ENCODE measurements at regions not wholly inside any gene's neighbourhood (a gene's known extent, or its start where the extent isn't known, plus 50 kb on each side); places are given as distances from the start of the nearest gene placed in this dataset.

- Histone ChIP-seq H3K9me2 (ENCODE audit: insufficient read depth) (no peaks in the 10 kb centered on the region), H3K9me3 (ENCODE audit: low read depth) (no peaks in the 10 kb centered on the region)
Observed at GRCh38 chr11:70569618-70569890, 171.2 kb downstream of the CTTN start.

GRCh38 chr11:70569996-70570692 lies 171.8 kb downstream of the CTTN start:
- TF ChIP-seq EZH2phosphoT487 (IDR thresholded peaks at IDR 0.05; ENCODE audit: insufficient read depth, low read depth) (no peak), EZH2 (IDR thresholded peaks at IDR 0.05; ENCODE audit: insufficient read depth, poor library complexity, severe bottlenecking) (no peak)
- no peak overlapping the region for H2AFZ ChIP-seq
- H3K9me3 ChIP-seq (ENCODE audit: low read depth): no peaks in the 10 kb centered on the region
- no peaks in the 10 kb centered on the region for H3K9me2 ChIP-seq (ENCODE audit: insufficient read depth)
- 0 out of 2 replicates have a peak, but pooled peaks cover 10% of the 10 kb centered on the region for H3K4me1 ChIP-seq (ENCODE audit: insufficient read depth)
- H3K27ac ChIP-seq: no peak overlapping the region
- H3K36me3 ChIP-seq (ENCODE audit: low read depth): no peaks in the 10 kb centered on the region
- H3K4me3 ChIP-seq: no peak overlapping the region
- in situ Hi-C loops (cut with MboI): no loop called here
- H3K9ac ChIP-seq: no peak overlapping the region
- no peaks in the 10 kb centered on the region for H3K79me2 ChIP-seq (ENCODE audit: insufficient read depth)
- DNase-seq: no peak
- no peaks in the 10 kb centered on the region for H3K27me3 ChIP-seq (replicated peaks; ENCODE audit: insufficient read depth)
- WGBS, 2 experiments (ENCODE audit: low coverage in 1 of 2, low lambda C conversion rate in 2 of 2, missing lambda C conversion rate in 2 of 2): 80 to 86% methylated on average over 19 of the region's 19 CpGs
- H4K20me1 ChIP-seq (ENCODE audit: insufficient read depth): no peaks in the 10 kb centered on the region
- H3K4me2 ChIP-seq (ENCODE audit: unreplicated experiment): no peak overlapping the region
- peaks cover 9% of the 10 kb centered on the region; the same call in 1 of the 2 replicates for H3F3A ChIP-seq (ENCODE audit: insufficient read depth)

More at GRCh38 chr11:70569618-70569890, 171.2 kb downstream of the CTTN start:
- DNase-seq: no peak
- Histone ChIP-seq H3K4me1 (ENCODE audit: insufficient read depth) (0 out of 2 replicates have a peak, but pooled peaks cover 10% of the 10 kb centered on the region), H3K4me3 (no peak overlapping the region), H2AFZ (no peak overlapping the region), H3K79me2 (ENCODE audit: insufficient read depth) (no peaks in the 10 kb centered on the region), H4K20me1 (ENCODE audit: insufficient read depth) (no peaks in the 10 kb centered on the region), H3F3A (ENCODE audit: insufficient read depth) (peaks cover 9% of the 10 kb centered on the region; the same call in 1 of the 2 replicates), H3K9ac (no peak overlapping the region), H3K27ac (no peak overlapping the region), H3K27me3 (replicated peaks; ENCODE audit: insufficient read depth) (no peaks in the 10 kb centered on the region), H3K4me2 (ENCODE audit: unreplicated experiment) (no peak overlapping the region), H3K36me3 (ENCODE audit: low read depth) (no peaks in the 10 kb centered on the region)
- 82 to 88% methylated on average over 8 of the region's 8 CpGs for WGBS, 2 experiments (ENCODE audit: low coverage in 1 of 2, low lambda C conversion rate in 2 of 2, missing lambda C conversion rate in 2 of 2)
- TF ChIP-seq EZH2 (IDR thresholded peaks at IDR 0.05; ENCODE audit: insufficient read depth, poor library complexity, severe bottlenecking) (no peak), EZH2phosphoT487 (IDR thresholded peaks at IDR 0.05; ENCODE audit: insufficient read depth, low read depth) (no peak)
- in situ Hi-C loops (cut with MboI): no loop called here

- H3K79me2 ChIP-seq (ENCODE audit: insufficient read depth): no peaks in the 10 kb centered on the region
- 0 out of 2 replicates have a peak, but pooled peaks cover 10% of the 10 kb centered on the region for H3K4me1 ChIP-seq (ENCODE audit: insufficient read depth)
- no peak overlapping the region for H3K27ac ChIP-seq
- peaks cover 9% of the 10 kb centered on the region; the same call in 1 of the 2 replicates for H3F3A ChIP-seq (ENCODE audit: insufficient read depth)
- in situ Hi-C loops (cut with MboI): no loop called here
- no peak overlapping the region for H3K9ac ChIP-seq
- H3K9me2 ChIP-seq (ENCODE audit: insufficient read depth): no peaks in the 10 kb centered on the region
- TF ChIP-seq EZH2phosphoT487 (IDR thresholded peaks at IDR 0.05; ENCODE audit: insufficient read depth, low read depth) (no peak), EZH2 (IDR thresholded peaks at IDR 0.05; ENCODE audit: insufficient read depth, poor library complexity, severe bottlenecking) (no peak)
- H3K27me3 ChIP-seq (replicated peaks; ENCODE audit: insufficient read depth): no peaks in the 10 kb centered on the region
- H3K4me2 ChIP-seq (ENCODE audit: unreplicated experiment): no peak overlapping the region
- whole genome bisulfite sequencing, 2 experiments (ENCODE audit: low coverage in 1 of 2, low lambda C conversion rate in 2 of 2, missing lambda C conversion rate in 2 of 2): 45 to 46% methylated on average over 10 to 11 of the region's 11 CpGs
- no peaks in the 10 kb centered on the region for H3K36me3 ChIP-seq (ENCODE audit: low read depth)
- H2AFZ ChIP-seq: no peak overlapping the region
- H3K4me3 ChIP-seq: no peak overlapping the region
- no peaks in the 10 kb centered on the region for H3K9me3 ChIP-seq (ENCODE audit: low read depth)
- H4K20me1 ChIP-seq (ENCODE audit: insufficient read depth): no peaks in the 10 kb centered on the region
- no peak for DNase-seq
Observed at GRCh38 chr11:70570693-70571395, 172.5 kb downstream of the CTTN start.

GRCh38 chr11:70572974-70573260 lies 174.6 kb downstream of the CTTN start:
- in situ Hi-C loops (cut with MboI): no loop called here
- 84 to 87% methylated on average over 16 to 18 of the region's 18 CpGs for WGBS, 2 experiments (ENCODE audit: low coverage in 1 of 2, low lambda C conversion rate in 2 of 2, missing lambda C conversion rate in 2 of 2)
- no peaks in the 10 kb centered on the region for H3K79me2 ChIP-seq (ENCODE audit: insufficient read depth)
- TF ChIP-seq EZH2 (IDR thresholded peaks at IDR 0.05; ENCODE audit: insufficient read depth, poor library complexity, severe bottlenecking): no peak
- no peak for TF ChIP-seq EZH2phosphoT487 (IDR thresholded peaks at IDR 0.05; ENCODE audit: insufficient read depth, low read depth)
- 0 out of 2 replicates have a peak, but pooled peaks cover 6% of the 10 kb centered on the region for H3K4me1 ChIP-seq (ENCODE audit: insufficient read depth)
- no peak overlapping the region for H3K27ac ChIP-seq
- no peak for DNase-seq
- no peak overlapping the region for H3K4me2 ChIP-seq (ENCODE audit: unreplicated experiment)
- H3K9ac ChIP-seq: no peak overlapping the region
- H3K4me3 ChIP-seq: no peak overlapping the region
- no peaks in the 10 kb centered on the region for H3K9me2 ChIP-seq (ENCODE audit: insufficient read depth)
- no peaks in the 10 kb centered on the region for H3K36me3 ChIP-seq (ENCODE audit: low read depth)
- no peaks in the 10 kb centered on the region for H3K27me3 ChIP-seq (replicated peaks; ENCODE audit: insufficient read depth)
- no peaks in the 10 kb centered on the region for H4K20me1 ChIP-seq (ENCODE audit: insufficient read depth)
- no peaks in the 10 kb centered on the region for H3K9me3 ChIP-seq (ENCODE audit: low read depth)
- peaks cover 4% of the 10 kb centered on the region; the same call in 1 of the 2 replicates for H3F3A ChIP-seq (ENCODE audit: insufficient read depth)
- no peak overlapping the region for H2AFZ ChIP-seq

All from GM23248 (cell line).